Heart right ventricle (tissue), 16 donors: ENCODE measurements at regions not wholly inside any gene's neighbourhood (a gene's known extent, or its start where the extent isn't known, plus 50 kb on each side); places are given as distances from the start of the nearest gene placed in this dataset.

Source experiments
- ATAC-seq, 8 donors: fragments of 200-7000 bp; cut with Tn5 transposase; one replicate each; pipeline ENCODE4 v1.9.1; 2020; ENCODE audit warnings: mild to moderate bottlenecking in 8 of 8, moderate library complexity in 8 of 8, moderate number of reproducible peaks in 1 of 8
- DNase-seq, 2 donors: peaks; one replicate each; pipeline ENCODE4 v3.0.0-alpha.2; 2020
- H3K27ac ChIP-seq, 10 donors: fragments of 200-600 bp; sonication (generic) in 2 of 10; one replicate each; pipeline versions ENCODE4 v1.5.0 to v1.8.0; 2020 to 2022; ENCODE audit warnings: mild to moderate bottlenecking in 3 of 10
- H3K27me3 ChIP-seq, 7 donors: fragments of 200-600 bp; one replicate each; pipeline ENCODE4 v1.8.0; 2021 to 2022; ENCODE audit warnings: mild to moderate bottlenecking in 2 of 7
- H3K36me3 ChIP-seq, 9 donors: fragments of 200-600 bp; sonication (generic) in 1 of 9; one replicate each; pipeline versions ENCODE4 v1.5.0 to v1.8.0; 2020 to 2022; ENCODE audit warnings: mild to moderate bottlenecking in 2 of 9
- H3K4me1 ChIP-seq, 9 donors: fragments of 200-600 bp; sonication (generic) in 1 of 9; one replicate each; pipeline versions ENCODE4 v1.5.0 to v1.8.0; 2020 to 2022; ENCODE audit warnings: mild to moderate bottlenecking in 4 of 9
- H3K4me3 ChIP-seq, 10 donors: fragments of 200-600 bp; sonication (generic) in 2 of 10; one replicate each; pipeline versions ENCODE4 v1.5.0 to v1.8.0; 2020 to 2022; ENCODE audit warnings: mild to moderate bottlenecking in 7 of 10, moderate library complexity in 2 of 10
- H3K9me3 ChIP-seq, 11 donors: fragments of 200-600 bp in 10 of 11; sonication (generic) in 2 of 11; one replicate each; pipeline versions ENCODE4 v1.5.0 to v1.8.0; 2013 to 2022; ENCODE audit warnings: mild to moderate bottlenecking in 2 of 11, control low read depth in 1 of 11, moderate library complexity in 1 of 11
- WGBS, 2 donors: extraction: QIAGEN DNeasy Blood & Tissue Kit; methylation state at CpG; one replicate each; pipeline ENCODE4 v1.1.7; 2013; ENCODE audit warnings: inconsistent platforms in 1 of 2; 5-methylcytosine and 5-hydroxymethylcytosine counted together
- intact Hi-C, 10 donors: fragments of 100-400 bp; cut with DNase I; formaldehyde crosslinking; loops; one replicate each; pipeline versions ENCODE4 v1.11.1 to v1.14.2; 2022
- TF ChIP-seq, protein P1 (sequence below), 9 donors: fragments of 200-600 bp; sonication (generic) in 2 of 9; IDR thresholded peaks; one replicate each; pipeline versions ENCODE4 v1.5.0 to v1.8.0; 2021 to 2022; ENCODE audit warnings: antibody characterized with exemption in 9 of 9, mild to moderate bottlenecking in 5 of 9, moderate library complexity in 1 of 9
- donor health status: Arrhythmogenic right ventricular cardiomyopathy.
- donor health status: ischemic (EF 13 %, LVEDD 7.1; RV severe dilation, severe dysfunction).
- donor health status: healthy with polysubstance abuse.
- donor health status: DM: no; HTN: yes; CAD: no.
- donor health status: DM: no; HTN: no; CAD: no.
- donor health status: ischemic (EF 25% LVEDD 6.9; RV normal size, moderate dysfunction).
- donor health status: ischemic (EF 25% LVEDD 5.7; RV mildly dilated, moderate dysfunction).
- donor health status: healthy.
- donor health status: DM: yes; HTN: yes; CAD: no.
- donor health status: Ischemic cardiomyopathy.
- donor health status: ischemic (EF 35%, LVEDD 5.7; RV mildly dilated, moderate dysfunction).
- donor health status: nonischemic (EF 11% LVEDD 7.7; RV severe dilation, severe dysfunction).
- donor health status: DM: yes; HTN: yes; CAD: no.
- donor health status: PGD.
- donor health status: ischemic (EF 29% LVEDD 5.4; RV normal size, mild dysfunction).
- donor health status: nonischemic (EF 23%, LVEDD 6.1; RV moderate dilation, normal function).

GRCh38 chr1:38746941-38747600, 112.5 kb downstream of the RRAGC start:
- H3K4me3 ChIP-seq, result no peak overlapping the region
- ATAC-seq, result no peak
- peaks cover 0 to 15% (median 2%) of the 10 kb centered on the region in 7 donors for H3K27me3 ChIP-seq
- no peak overlapping the region for H3K27ac ChIP-seq
- H3K36me3 ChIP-seq, result no peaks in the 10 kb centered on the region
- H3K4me1 ChIP-seq, result peaks cover 0 to 4% (median 0%) of the 10 kb centered on the region in 9 donors
- no peaks in the 10 kb centered on the region for H3K9me3 ChIP-seq
- no peak for DNase-seq
- intact Hi-C loops, result no loop called here
- TF ChIP-seq, protein P1, sequence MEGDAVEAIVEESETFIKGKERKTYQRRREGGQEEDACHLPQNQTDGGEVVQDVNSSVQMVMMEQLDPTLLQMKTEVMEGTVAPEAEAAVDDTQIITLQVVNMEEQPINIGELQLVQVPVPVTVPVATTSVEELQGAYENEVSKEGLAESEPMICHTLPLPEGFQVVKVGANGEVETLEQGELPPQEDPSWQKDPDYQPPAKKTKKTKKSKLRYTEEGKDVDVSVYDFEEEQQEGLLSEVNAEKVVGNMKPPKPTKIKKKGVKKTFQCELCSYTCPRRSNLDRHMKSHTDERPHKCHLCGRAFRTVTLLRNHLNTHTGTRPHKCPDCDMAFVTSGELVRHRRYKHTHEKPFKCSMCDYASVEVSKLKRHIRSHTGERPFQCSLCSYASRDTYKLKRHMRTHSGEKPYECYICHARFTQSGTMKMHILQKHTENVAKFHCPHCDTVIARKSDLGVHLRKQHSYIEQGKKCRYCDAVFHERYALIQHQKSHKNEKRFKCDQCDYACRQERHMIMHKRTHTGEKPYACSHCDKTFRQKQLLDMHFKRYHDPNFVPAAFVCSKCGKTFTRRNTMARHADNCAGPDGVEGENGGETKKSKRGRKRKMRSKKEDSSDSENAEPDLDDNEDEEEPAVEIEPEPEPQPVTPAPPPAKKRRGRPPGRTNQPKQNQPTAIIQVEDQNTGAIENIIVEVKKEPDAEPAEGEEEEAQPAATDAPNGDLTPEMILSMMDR (IDR thresholded peaks at IDR 0.05), result no peak
- WGBS, 2 donors, result 52 to 53% methylated on average over 16 of the region's 16 CpGs

GRCh38 chr1:38746402-38746935, 113.1 kb downstream of the RRAGC start:
- 52 to 60% methylated on average over 6 of the region's 6 CpGs for WGBS, 2 donors
- ATAC-seq (no peak), DNase-seq (peak; percentile 13 to 19)
- TF ChIP-seq, protein P1 (IDR thresholded peaks at IDR 0.05), result no peak
- Histone ChIP-seq H3K4me1 (peaks cover 0 to 4% (median 0%) of the 10 kb centered on the region in 9 donors), H3K4me3 (no peak overlapping the region), H3K27ac (no peak overlapping the region), H3K36me3 (no peaks in the 10 kb centered on the region), H3K27me3 (peaks cover 0 to 10% (median 0%) of the 10 kb centered on the region in 7 donors), H3K9me3 (no peaks in the 10 kb centered on the region)
- intact Hi-C loops, result no loop called here

GRCh38 chr1:38745476-38746401, 113.8 kb downstream of the RRAGC start:
- Histone ChIP-seq H3K9me3 (no peaks in the 10 kb centered on the region), H3K27me3 (peaks cover 0 to 5% (median 0%) of the 10 kb centered on the region in 7 donors), H3K4me3 (no peak overlapping the region), H3K4me1 (peaks cover 0 to 4% (median 0%) of the 10 kb centered on the region in 9 donors), H3K27ac (no peak overlapping the region), H3K36me3 (no peaks in the 10 kb centered on the region)
- DNase-seq, result no peak
- 89 to 93% methylated on average over 9 of the region's 9 CpGs for WGBS, 2 donors
- intact Hi-C loops, result no loop called here
- ATAC-seq, result no peak
- TF ChIP-seq, protein P1 (IDR thresholded peaks at IDR 0.05), result no peak
